K562 (cell line): ENCODE measurements at regions not wholly inside any gene's neighbourhood (a gene's known extent, or its start where the extent isn't known, plus 50 kb on each side); places are given as distances from the start of the nearest gene placed in this dataset.

Experiments
- ATAC-seq: fragments of 200-7000 bp; cut with Tn5 transposase; 3 replicates; pipeline ENCODE4 v1.9.1; 2020; ENCODE audit warnings: moderate library complexity
- BruUV-seq: library from RNA; stranded (reverse); fragments of 400-500 nt; replicated peaks from 2 replicates; lab custom pipeline; 2021; lab: Mats Ljungman, UMichigan
- CTCF ChIA-PET: fragments of 300-600 bp; formaldehyde crosslinking; extraction: SDS; loops from one replicate; lab custom pipeline; 2021; ENCODE audit warnings: low intra/inter-chr PET ratio; lab: Yijun Ruan, JAX
- POLR2A ChIA-PET: fragments of 300-600, 350-650 bp; sonication (Branson Sonifier 250); formaldehyde crosslinking; extraction: SDS; loops from one replicate; lab custom pipeline; 2021; ENCODE audit warnings: antibody characterized with exemption, inconsistent platforms; lab: Yijun Ruan, JAX
- DNase-seq, 4 experiments: peaks; one replicate each; pipeline versions ENCODE4 v3.0.0 to v3.0.0-alpha.2; 2011 to 2018; ENCODE audit warnings: low spot score in 3 of 4, mixed read lengths in 3 of 4; ENCODE audit errors: extremely low read depth in 1 of 4
- FAIRE-seq: peaks from 2 replicates; lab custom pipeline; 2011; peaks lifted over from hg19 to GRCh38; lab: Jason Lieb, UNC
- H2AFZ ChIP-seq: 2 replicates; pipeline ENCODE4 v1.6.0; 2011; ENCODE audit warnings: low read depth, low read length, control low read depth, inconsistent platforms
- H3K27ac ChIP-seq: fragments of 200-600 bp; 3 replicates; pipeline ENCODE4 v1.8.0; 2011; ENCODE audit warnings: low read depth, mild to moderate bottlenecking, control low read depth, inconsistent platforms, low read length, moderate library complexity, mixed read lengths; ENCODE audit errors: extremely low read depth
- H3K27me3 ChIP-seq, 2 experiments: fragments of 300-600 bp in 1 of 2; 2 replicates in 1 of 2; 3 replicates in 1 of 2; pipeline versions ENCODE4 v1.6.0 to v1.8.0; 2011; ENCODE audit warnings: inconsistent platforms in 2 of 2, low read length in 2 of 2, mild to moderate bottlenecking in 1 of 2, mixed read lengths in 1 of 2, moderate library complexity in 1 of 2; ENCODE audit not compliant: control insufficient read depth in 2 of 2, insufficient read depth in 2 of 2
- H3K36me3 ChIP-seq: fragments of 300-600 bp; 3 replicates; pipeline ENCODE4 v1.8.0; 2011; ENCODE audit warnings: mild to moderate bottlenecking, low read length, inconsistent platforms; ENCODE audit not compliant: control insufficient read depth, insufficient read depth
- H3K4me1 ChIP-seq, 2 experiments: fragments of 200-600 bp in 1 of 2; replicated peaks in 1 of 2; 2 replicates in 1 of 2; 3 replicates in 1 of 2; pipeline versions ENCODE4 v1.5.1 to v1.8.0; 2011; ENCODE audit warnings: inconsistent platforms in 2 of 2, low read length in 2 of 2, mild to moderate bottlenecking in 1 of 2, mixed read lengths in 1 of 2, moderate library complexity in 1 of 2; ENCODE audit not compliant: control insufficient read depth in 2 of 2, insufficient read depth in 2 of 2
- H3K4me2 ChIP-seq: 2 replicates; pipeline ENCODE4 v1.6.1; 2011; ENCODE audit warnings: low read length, control low read depth, inconsistent platforms, mixed read lengths; ENCODE audit not compliant: insufficient read depth
- H3K4me3 ChIP-seq: fragments of 200-600 bp; sonication (generic), shearing (Covaris generic); 2 replicates; pipeline ENCODE4 v1.5.1; 2016; ENCODE audit warnings: control low read depth, inconsistent platforms
- H3K79me2 ChIP-seq: fragments of 200-600 bp; 3 replicates; pipeline ENCODE4 v1.8.0; 2011; ENCODE audit warnings: low read length, inconsistent platforms; ENCODE audit not compliant: control insufficient read depth, insufficient read depth
- H3K9ac ChIP-seq, 2 experiments: 2 replicates each; pipeline versions ENCODE4 v1.6.0 to v1.6.1; 2011; ENCODE audit warnings: low read depth in 2 of 2, low read length in 2 of 2, control low read depth in 1 of 2, inconsistent platforms in 1 of 2, mild to moderate bottlenecking in 1 of 2, mixed read lengths in 1 of 2; ENCODE audit not compliant: insufficient read depth in 1 of 2
- H3K9me1 ChIP-seq: one replicate; pipeline ENCODE4 v1.6.0; 2011; ENCODE audit warnings: inconsistent platforms, mild to moderate bottlenecking, low read length, moderate library complexity; ENCODE audit not compliant: control insufficient read depth, insufficient read depth
- H3K9me3 ChIP-seq: replicated peaks from 2 replicates; pipeline ENCODE4 v1.5.1; 2011; ENCODE audit warnings: low read depth, low read length, inconsistent platforms; ENCODE audit not compliant: control insufficient read depth, insufficient read depth
- H4K20me1 ChIP-seq: replicated peaks from 2 replicates; pipeline ENCODE4 v1.6.1; 2011; ENCODE audit warnings: low read length, inconsistent platforms, mixed read lengths; ENCODE audit not compliant: control insufficient read depth, insufficient read depth
- CBFB ChIP-seq: sonication (generic); formaldehyde crosslinking; IDR thresholded peaks from 2 replicates; pipeline ENCODE4 v1.4.0; 2020; ENCODE audit warnings: mild to moderate bottlenecking, missing genetic modification reagents
- FOXK1 ChIP-seq: sonication (generic); formaldehyde crosslinking; IDR thresholded peaks from 2 replicates; pipeline ENCODE4 v1.8.0; 2022; ENCODE audit warnings: missing genetic modification reagents, mild to moderate bottlenecking, borderline replicate concordance
- MEF2D ChIP-seq: conservative IDR thresholded peaks from 2 replicates; pipeline ENCODE4 v1.6.1; 2016; ENCODE audit warnings: low read depth, missing genetic modification characterization, missing compliant biosample characterization
- MTA2 ChIP-seq: fragments of 450-650 bp; IDR thresholded peaks from 2 replicates; pipeline ENCODE4 v1.6.1; 2016; ENCODE audit warnings: low read depth
- NUFIP1 ChIP-seq: fragments of 450-650 bp; IDR thresholded peaks from 2 replicates; pipeline ENCODE4 v1.6.1; 2018; ENCODE audit not compliant: partially characterized antibody
- PHTF2 ChIP-seq: fragments of 250-450 bp; sonication (Bioruptor Pico); IDR thresholded peaks from 2 replicates; pipeline ENCODE4 v1.5.0; 2021; ENCODE audit warnings: mild to moderate bottlenecking
- RBM39 ChIP-seq: fragments of 200-400 bp; formaldehyde crosslinking; optimal IDR thresholded peaks from 2 replicates; pipeline ENCODE3; 2018; ENCODE audit warnings: low read depth, low read length
- SIN3A ChIP-seq, 2 experiments: fragments of 150-350 bp in 1 of 2; IDR thresholded peaks; 2 replicates each; pipeline ENCODE4 v1.6.1; 2011 to 2016; ENCODE audit warnings: borderline replicate concordance in 2 of 2, low read depth in 2 of 2, low read length in 2 of 2, mild to moderate bottlenecking in 2 of 2, moderate library complexity in 2 of 2; ENCODE audit not compliant: control insufficient read depth in 1 of 2
- TCF7L2 ChIP-seq: fragments of 150-350 bp; IDR thresholded peaks from 2 replicates; pipeline ENCODE4 v1.6.1; 2016; ENCODE audit warnings: low read depth, mild to moderate bottlenecking, low read length, moderate library complexity
- ZNF696 ChIP-seq: fragments of 250-450 bp; sonication (Bioruptor Pico); conservative IDR thresholded peaks from 2 replicates; pipeline ENCODE4 v1.4.0; 2020; ENCODE audit warnings: mild to moderate bottlenecking, moderate library complexity
- ZNF77 ChIP-seq: fragments of 250-450 bp; sonication (Bioruptor Pico); IDR thresholded peaks from 2 replicates; pipeline ENCODE4 v1.5.0; 2020
- WGBS: fragments of 100-300 bp; shearing (Covaris generic); methylation state at CpG from one replicate; pipeline ENCODE4 v1.1.6; 2016; ENCODE audit warnings: low coverage, mixed read lengths; ENCODE audit not compliant: insufficient coverage; ENCODE audit errors: missing lambda C conversion rate; 5-methylcytosine and 5-hydroxymethylcytosine counted together
- in situ Hi-C: fragments of 300-500 bp; cut with MboI; formaldehyde crosslinking; loops from 4 replicates; pipeline ENCODE4 v1.15.0; 2018; ENCODE audit warnings: inconsistent platforms, mixed read lengths
- intact Hi-C: fragments of 100-400 bp; cut with micrococcal nuclease; formaldehyde crosslinking; loops from 2 replicates; pipeline ENCODE4 v1.14.2; 2022
- TF ChIP-seq, protein P1 (sequence below): sonication (generic); formaldehyde crosslinking; IDR thresholded peaks from 2 replicates; pipeline ENCODE4 v1.8.1; 2022; ENCODE audit warnings: missing genetic modification reagents
- TF ChIP-seq, protein P2 (sequence below): fragments of 250-450 bp; sonication (Bioruptor Pico); IDR thresholded peaks from 2 replicates; pipeline ENCODE4 v1.4.0; 2020; ENCODE audit warnings: mild to moderate bottlenecking

- Histone ChIP-seq H3K79me2 (no peaks in the 10 kb centered on the region), H2AFZ (no peak overlapping the region), H4K20me1 (no peaks in the 10 kb centered on the region), H3K9me3 (no peaks in the 10 kb centered on the region; the same call in 1 of the 2 replicates), H3K27ac (no peak overlapping the region), H3K4me2 (no peak overlapping the region), H3K4me1 (no peaks in the 10 kb centered on the region), H3K9ac (no peak overlapping the region), H3K27me3 (no peaks in the 10 kb centered on the region), H3K9me1 (no peaks in the 10 kb centered on the region), H3K36me3 (no peaks in the 10 kb centered on the region), H3K4me3 (no peak overlapping the region)
- ChIA-PET POLR2A (no interaction called here), CTCF (no interaction called here)
- FAIRE-seq (no peak), DNase-seq (no peak), ATAC-seq (no peak)
- intact Hi-C loops (no loop called here), in situ Hi-C loops (no loop called here)
- BruUV-seq: no TSS peak
- 0% methylated on average over 1 of the region's 1 CpG for WGBS
- TF ChIP-seq TCF7L2 (no peak), MEF2D (tag) (no peak), NUFIP1 (no peak), FOXK1 (CRISPR knock-in tag) (no peak), ZNF77 (CRISPR knock-in tag) (no peak), RBM39 (no peak), PHTF2 (CRISPR knock-in tag) (no peak), ZNF696 (CRISPR knock-in tag) (no peak), CBFB (no peak), MTA2 (no peak), SIN3A (IDR thresholded peaks at IDR 0.05; ENCODE audit: borderline replicate concordance in 2 of 2, control insufficient read depth in 1 of 2, low read depth in 2 of 2, low read length in 2 of 2) (no peak)
- TF ChIP-seq, protein P1, sequence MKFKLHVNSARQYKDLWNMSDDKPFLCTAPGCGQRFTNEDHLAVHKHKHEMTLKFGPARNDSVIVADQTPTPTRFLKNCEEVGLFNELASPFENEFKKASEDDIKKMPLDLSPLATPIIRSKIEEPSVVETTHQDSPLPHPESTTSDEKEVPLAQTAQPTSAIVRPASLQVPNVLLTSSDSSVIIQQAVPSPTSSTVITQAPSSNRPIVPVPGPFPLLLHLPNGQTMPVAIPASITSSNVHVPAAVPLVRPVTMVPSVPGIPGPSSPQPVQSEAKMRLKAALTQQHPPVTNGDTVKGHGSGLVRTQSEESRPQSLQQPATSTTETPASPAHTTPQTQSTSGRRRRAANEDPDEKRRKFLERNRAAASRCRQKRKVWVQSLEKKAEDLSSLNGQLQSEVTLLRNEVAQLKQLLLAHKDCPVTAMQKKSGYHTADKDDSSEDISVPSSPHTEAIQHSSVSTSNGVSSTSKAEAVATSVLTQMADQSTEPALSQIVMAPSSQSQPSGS (CRISPR knock-in tag): no peak
- TF ChIP-seq, protein P2, sequence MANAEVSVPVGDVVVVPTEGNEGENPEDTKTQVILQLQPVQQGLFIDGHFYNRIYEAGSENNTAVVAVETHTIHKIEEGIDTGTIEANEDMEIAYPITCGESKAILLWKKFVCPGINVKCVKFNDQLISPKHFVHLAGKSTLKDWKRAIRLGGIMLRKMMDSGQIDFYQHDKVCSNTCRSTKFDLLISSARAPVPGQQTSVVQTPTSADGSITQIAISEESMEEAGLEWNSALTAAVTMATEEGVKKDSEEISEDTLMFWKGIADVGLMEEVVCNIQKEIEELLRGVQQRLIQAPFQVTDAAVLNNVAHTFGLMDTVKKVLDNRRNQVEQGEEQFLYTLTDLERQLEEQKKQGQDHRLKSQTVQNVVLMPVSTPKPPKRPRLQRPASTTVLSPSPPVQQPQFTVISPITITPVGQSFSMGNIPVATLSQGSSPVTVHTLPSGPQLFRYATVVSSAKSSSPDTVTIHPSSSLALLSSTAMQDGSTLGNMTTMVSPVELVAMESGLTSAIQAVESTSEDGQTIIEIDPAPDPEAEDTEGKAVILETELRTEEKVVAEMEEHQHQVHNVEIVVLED (CRISPR knock-in tag): no peak
Measured at GRCh38 chr4:63155561-63155960, 1253.7 kb downstream of the TECRL start.
